Activated CD4-positive, alpha-beta memory T cell treated with anti-CD3 and anti-CD28 coated beads for 36 hours (primary cell): ENCODE measurements at regions not wholly inside any gene's neighbourhood (a gene's known extent, or its start where the extent isn't known, plus 50 kb on each side); places are given as distances from the start of the nearest gene placed in this dataset.

Source experiments
- CTCF ChIA-PET: fragments of 350-600 bp; sonication (Branson Sonifier 250); formaldehyde crosslinking; loops from one replicate; lab custom pipeline; 2021; ENCODE audit warnings: antibody characterized with exemption, inconsistent platforms; lab: Charles Lee
- POLR2A ChIA-PET: fragments of 350-600 bp; sonication (Branson Sonifier 250); formaldehyde crosslinking; loops from one replicate; lab custom pipeline; 2021; ENCODE audit warnings: antibody characterized with exemption; lab: Charles Lee
- DNase-seq: peaks from one replicate; pipeline ENCODE4 v3.0.0-alpha.2; 2020
- H3K27ac Mint-ChIP-seq: one replicate; pipeline ENCODE4 v1.8.0; 2021; ENCODE audit warnings: mixed read lengths
- H3K27me3 Mint-ChIP-seq: one replicate; pipeline ENCODE4 v1.8.0; 2021; ENCODE audit warnings: mixed read lengths
- H3K36me3 Mint-ChIP-seq: one replicate; pipeline ENCODE4 v1.8.0; 2021; ENCODE audit warnings: mixed read lengths
- H3K4me1 Mint-ChIP-seq: one replicate; pipeline ENCODE4 v1.8.0; 2021; ENCODE audit warnings: low read depth, mixed read lengths
- H3K4me3 Mint-ChIP-seq: one replicate; pipeline ENCODE4 v1.8.0; 2021; ENCODE audit warnings: mild to moderate bottlenecking, mixed read lengths
- H3K9me3 Mint-ChIP-seq: one replicate; pipeline ENCODE4 v1.8.0; 2021; ENCODE audit warnings: mixed read lengths
- intact Hi-C: fragments of 100-400 bp; cut with micrococcal nuclease; formaldehyde crosslinking; loops from one replicate; pipeline ENCODE4 v1.15.1; 2023

- H3K9me3 Mint-ChIP-seq, result no peaks in the 10 kb centered on the region
- ChIA-PET POLR2A (no interaction called here), CTCF (no interaction called here)
- H3K36me3 Mint-ChIP-seq, result no peaks in the 10 kb centered on the region
- no peak overlapping the region for H3K4me3 Mint-ChIP-seq
- H3K4me1 Mint-ChIP-seq, result no peaks in the 10 kb centered on the region
- H3K27ac Mint-ChIP-seq, result no peak overlapping the region
- DNase-seq, result no peak
- intact Hi-C loops, result no loop called here
- no peaks in the 10 kb centered on the region for H3K27me3 Mint-ChIP-seq
Measured at GRCh38 chrX:146173742-146174141, 356.1 kb downstream of the SLITRK2 start.

- POLR2A ChIA-PET, result no interaction called here
- CTCF ChIA-PET, result no interaction called here
- intact Hi-C loops, result no loop called here
Measured at GRCh38 chrX:146181858-146182257, 364.2 kb downstream of the SLITRK2 start.

GRCh38 chrX:146186540-146186939 is 368.9 kb downstream of the SLITRK2 start:
- CTCF ChIA-PET, result no interaction called here

More at GRCh38 chrX:146181858-146182257, 364.2 kb downstream of the SLITRK2 start:
- Mint-ChIP-seq H3K36me3 (no peaks in the 10 kb centered on the region), H3K27me3 (no peaks in the 10 kb centered on the region), H3K9me3 (peaks cover 2% of the 10 kb centered on the region), H3K4me1 (no peaks in the 10 kb centered on the region), H3K27ac (no peak overlapping the region), H3K4me3 (no peak overlapping the region)
- no peak for DNase-seq

GRCh38 chrX:146189371-146189770 is 371.7 kb downstream of the SLITRK2 start:
- CTCF ChIA-PET, result no interaction called here

More at GRCh38 chrX:146186540-146186939, 368.9 kb downstream of the SLITRK2 start:
- no peak for DNase-seq
- Mint-ChIP-seq H3K27me3 (no peaks in the 10 kb centered on the region), H3K36me3 (no peaks in the 10 kb centered on the region), H3K9me3 (peaks cover 2% of the 10 kb centered on the region), H3K4me3 (no peak overlapping the region), H3K4me1 (no peaks in the 10 kb centered on the region), H3K27ac (no peak overlapping the region)
- POLR2A ChIA-PET, result no interaction called here
- intact Hi-C loops, result no loop called here

GRCh38 chrX:146208821-146209220 is 391.2 kb downstream of the SLITRK2 start:
- Mint-ChIP-seq H3K27ac (no peak overlapping the region), H3K4me1 (no peaks in the 10 kb centered on the region), H3K27me3 (no peaks in the 10 kb centered on the region), H3K9me3 (no peaks in the 10 kb centered on the region), H3K4me3 (no peak overlapping the region), H3K36me3 (no peaks in the 10 kb centered on the region)
- CTCF ChIA-PET, result no interaction called here
- POLR2A ChIA-PET, result no interaction called here
- intact Hi-C loops, result no loop called here
- DNase-seq, result no peak

More at GRCh38 chrX:146189371-146189770, 371.7 kb downstream of the SLITRK2 start:
- POLR2A ChIA-PET, result no interaction called here
- intact Hi-C loops, result no loop called here
- no peaks in the 10 kb centered on the region for H3K36me3 Mint-ChIP-seq
- H3K27me3 Mint-ChIP-seq, result no peaks in the 10 kb centered on the region
- no peak overlapping the region for H3K27ac Mint-ChIP-seq
- H3K4me1 Mint-ChIP-seq, result no peaks in the 10 kb centered on the region
- no peak overlapping the region for H3K4me3 Mint-ChIP-seq
- H3K9me3 Mint-ChIP-seq, result peaks cover 2% of the 10 kb centered on the region
- no peak for DNase-seq

- intact Hi-C loops, result no loop called here
- POLR2A ChIA-PET, result no interaction called here
- no peaks in the 10 kb centered on the region for H3K27me3 Mint-ChIP-seq
- DNase-seq, result no peak
- peaks cover 4% of the 10 kb centered on the region for H3K9me3 Mint-ChIP-seq
- CTCF ChIA-PET, result no interaction called here
- H3K4me3 Mint-ChIP-seq, result no peak overlapping the region
- H3K27ac Mint-ChIP-seq, result no peak overlapping the region
- H3K4me1 Mint-ChIP-seq, result no peaks in the 10 kb centered on the region
- H3K36me3 Mint-ChIP-seq, result no peaks in the 10 kb centered on the region
Measured at GRCh38 chrX:146224442-146224841, 406.8 kb downstream of the SLITRK2 start.

GRCh38 chrX:146238173-146238572 is 420.5 kb downstream of the SLITRK2 start:
- no peak for DNase-seq
- Mint-ChIP-seq H3K36me3 (no peaks in the 10 kb centered on the region), H3K27ac (no peak overlapping the region), H3K4me1 (no peaks in the 10 kb centered on the region), H3K4me3 (no peak overlapping the region), H3K9me3 (no peaks in the 10 kb centered on the region), H3K27me3 (no peaks in the 10 kb centered on the region)
- intact Hi-C loops, result no loop called here
- CTCF ChIA-PET, result no interaction called here
- POLR2A ChIA-PET, result no interaction called here

- Mint-ChIP-seq H3K9me3 (no peaks in the 10 kb centered on the region), H3K36me3 (no peaks in the 10 kb centered on the region), H3K4me1 (no peaks in the 10 kb centered on the region), H3K27ac (no peak overlapping the region), H3K4me3 (no peak overlapping the region), H3K27me3 (no peaks in the 10 kb centered on the region)
- no peak for DNase-seq
- POLR2A ChIA-PET, result no interaction called here
- intact Hi-C loops, result no loop called here
- CTCF ChIA-PET, result no interaction called here
Measured at GRCh38 chrX:146241902-146242301, 424.3 kb downstream of the SLITRK2 start.

GRCh38 chrX:146243041-146243440 is 425.4 kb downstream of the SLITRK2 start:
- H3K9me3 Mint-ChIP-seq, result no peaks in the 10 kb centered on the region
- H3K36me3 Mint-ChIP-seq, result no peaks in the 10 kb centered on the region
- H3K27ac Mint-ChIP-seq, result no peak overlapping the region
- no peak overlapping the region for H3K4me3 Mint-ChIP-seq
- CTCF ChIA-PET, result no interaction called here
- POLR2A ChIA-PET, result no interaction called here
- no peaks in the 10 kb centered on the region for H3K27me3 Mint-ChIP-seq
- intact Hi-C loops, result no loop called here
- DNase-seq, result no peak
- no peaks in the 10 kb centered on the region for H3K4me1 Mint-ChIP-seq

- intact Hi-C loops, result no loop called here
- Mint-ChIP-seq H3K9me3 (peaks cover 4% of the 10 kb centered on the region), H3K27ac (no peak overlapping the region), H3K36me3 (no peaks in the 10 kb centered on the region), H3K27me3 (no peaks in the 10 kb centered on the region), H3K4me1 (no peaks in the 10 kb centered on the region), H3K4me3 (no peak overlapping the region)
- no peak for DNase-seq
- CTCF ChIA-PET, result no interaction called here
- POLR2A ChIA-PET, result no interaction called here
Measured at GRCh38 chrX:146259207-146259606, 441.6 kb downstream of the SLITRK2 start.

- intact Hi-C loops, result no loop called here
- Mint-ChIP-seq H3K4me1 (no peaks in the 10 kb centered on the region), H3K27ac (no peak overlapping the region), H3K36me3 (no peaks in the 10 kb centered on the region), H3K27me3 (no peaks in the 10 kb centered on the region), H3K9me3 (no peaks in the 10 kb centered on the region), H3K4me3 (no peak overlapping the region)
- POLR2A ChIA-PET, result no interaction called here
- DNase-seq, result no peak
- CTCF ChIA-PET, result no interaction called here
Measured at GRCh38 chrX:146264763-146265375, 447.2 kb downstream of the SLITRK2 start.

GRCh38 chrX:146278381-146278780 is 460.8 kb downstream of the SLITRK2 start:
- Mint-ChIP-seq H3K4me3 (no peak overlapping the region), H3K4me1 (no peaks in the 10 kb centered on the region), H3K27me3 (no peaks in the 10 kb centered on the region), H3K36me3 (no peaks in the 10 kb centered on the region), H3K9me3 (peaks cover 6% of the 10 kb centered on the region), H3K27ac (no peak overlapping the region)
- CTCF ChIA-PET, result no interaction called here
- POLR2A ChIA-PET, result no interaction called here
- DNase-seq, result no peak
- intact Hi-C loops, result no loop called here
